ENCODE measurements at regions not wholly inside any gene's neighbourhood (a gene's known extent, or its start where the extent isn't known, plus 50 kb on each side); places are given as distances from the start of the nearest gene placed in this dataset.
"Not testable (repeated sequence)": the region's sequence is repeated elsewhere in the genome, so short reads cannot be mapped to it uniquely, and the experiment has no call there.

GRCh38 chr20:52064931-52065330, 126.6 kb downstream of the ZFP64 start:
- H3K4ac ChIP-seq (ENCODE audit: low read depth in 1 of 2, low read length in 2 of 2): no peak overlapping the region
- H3K14ac ChIP-seq (ENCODE audit: low read length in 2 of 2): no peak overlapping the region
- no peak overlapping the region for H4K91ac ChIP-seq (ENCODE audit: low read length)
- H3K36me3 ChIP-seq (ENCODE audit: control insufficient read depth in 1 of 2, insufficient read depth in 2 of 2, low read depth in 1 of 2, low read length in 2 of 2): no peaks in the 10 kb centered on the region
- H3K23ac ChIP-seq (ENCODE audit: low read length in 2 of 2): no peak overlapping the region
- no peak overlapping the region for H3K4me2 ChIP-seq (ENCODE audit: low read length, poor library complexity, severe bottlenecking)
- no peak overlapping the region for H3K18ac ChIP-seq (ENCODE audit: low read depth in 1 of 2, low read length in 2 of 2)
- WGBS: 100% methylated on average over 1 of the region's 1 CpG
- H3K9ac ChIP-seq (ENCODE audit: low read length): no peak overlapping the region
- H2BK15ac ChIP-seq (ENCODE audit: low read depth, poor library complexity, severe bottlenecking): no peak overlapping the region
- H3K27me3 ChIP-seq (ENCODE audit: control insufficient read depth in 1 of 2, insufficient read depth in 1 of 2, low read length in 2 of 2): no peaks in the 10 kb centered on the region
- no peak overlapping the region for H2BK12ac ChIP-seq (ENCODE audit: low read length in 2 of 2)
- H3K79me1 ChIP-seq (replicated peaks; ENCODE audit: low read length, poor library complexity, severe bottlenecking): peaks cover 1% of the 10 kb centered on the region
- no peak overlapping the region for H2AK5ac ChIP-seq (ENCODE audit: low read length, severe bottlenecking)
- H3K27ac ChIP-seq (ENCODE audit: low read length, poor library complexity, severe bottlenecking): no peak overlapping the region
- no peaks in the 10 kb centered on the region for H3K9me3 ChIP-seq (ENCODE audit: control insufficient read depth, low read length)
- no peak overlapping the region for H2BK120ac ChIP-seq (ENCODE audit: low read depth, low read length)
- no peak for DNase-seq
- H2BK5ac ChIP-seq (ENCODE audit: low read depth, low read length, poor library complexity, severe bottlenecking): no peak overlapping the region
- H4K8ac ChIP-seq (ENCODE audit: low read length): no peak overlapping the region
- peaks cover 3% of the 10 kb centered on the region for H3K4me1 ChIP-seq (ENCODE audit: control insufficient read depth, insufficient read depth, low read depth, low read length)
- no peak overlapping the region for H3K4me3 ChIP-seq (ENCODE audit: insufficient read depth in 1 of 2, low read depth in 1 of 2, low read length in 2 of 2)
- no peak overlapping the region for H2AFZ ChIP-seq (ENCODE audit: low read depth, low read length)

GRCh38 chr20:52062452-52063209, 128.9 kb downstream of the ZFP64 start:
- Histone ChIP-seq H4K91ac (ENCODE audit: low read length) (no peak overlapping the region), H2BK15ac (ENCODE audit: low read depth, poor library complexity, severe bottlenecking) (no peak overlapping the region), H4K8ac (ENCODE audit: low read length) (no peak overlapping the region), H3K79me1 (replicated peaks; ENCODE audit: low read length, poor library complexity, severe bottlenecking) (no peaks in the 10 kb centered on the region), H3K27ac (ENCODE audit: low read length, poor library complexity, severe bottlenecking) (no peak overlapping the region), H2BK120ac (ENCODE audit: low read depth, low read length) (no peak overlapping the region), H3K4me3 (ENCODE audit: insufficient read depth in 1 of 2, low read depth in 1 of 2, low read length in 2 of 2) (no peak overlapping the region), H3K4ac (ENCODE audit: low read depth in 1 of 2, low read length in 2 of 2) (no peak overlapping the region), H3K27me3 (ENCODE audit: control insufficient read depth in 1 of 2, insufficient read depth in 1 of 2, low read length in 2 of 2) (no peaks in the 10 kb centered on the region), H3K4me1 (ENCODE audit: control insufficient read depth, insufficient read depth, low read depth, low read length) (peaks cover 3% of the 10 kb centered on the region), H3K23ac (ENCODE audit: low read length in 2 of 2) (no peak overlapping the region), H3K14ac (ENCODE audit: low read length in 2 of 2) (no peak overlapping the region), H3K9ac (ENCODE audit: low read length) (no peak overlapping the region), H2BK5ac (ENCODE audit: low read depth, low read length, poor library complexity, severe bottlenecking) (no peak overlapping the region), H2AFZ (ENCODE audit: low read depth, low read length) (no peak overlapping the region), H2BK12ac (ENCODE audit: low read length in 2 of 2) (no peak overlapping the region), H3K18ac (ENCODE audit: low read depth in 1 of 2, low read length in 2 of 2) (no peak overlapping the region), H2AK5ac (ENCODE audit: low read length, severe bottlenecking) (no peak overlapping the region), H3K9me3 (ENCODE audit: control insufficient read depth, low read length) (peaks cover 11% of the 10 kb centered on the region), H3K36me3 (ENCODE audit: control insufficient read depth in 1 of 2, insufficient read depth in 2 of 2, low read depth in 1 of 2, low read length in 2 of 2) (no peaks in the 10 kb centered on the region), H3K4me2 (ENCODE audit: low read length, poor library complexity, severe bottlenecking) (no peak overlapping the region)
- DNase-seq: no peak
- 78% methylated on average over 5 of the region's 5 CpGs for WGBS

GRCh38 chr20:52060794-52061714, 130.5 kb downstream of the ZFP64 start:
- no peak overlapping the region for H3K27ac ChIP-seq (ENCODE audit: low read length, poor library complexity, severe bottlenecking)
- H3K4me3 ChIP-seq (ENCODE audit: insufficient read depth in 1 of 2, low read depth in 1 of 2, low read length in 2 of 2): no peak overlapping the region
- peak overlapping the region in 1 of 2 experiments; percentile 20 for H3K14ac ChIP-seq (ENCODE audit: low read length in 2 of 2)
- H3K4me2 ChIP-seq (ENCODE audit: low read length, poor library complexity, severe bottlenecking): no peak overlapping the region
- no peak overlapping the region for H2BK120ac ChIP-seq (ENCODE audit: low read depth, low read length)
- no peak overlapping the region for H2AK5ac ChIP-seq (ENCODE audit: low read length, severe bottlenecking)
- H3K79me1 ChIP-seq (replicated peaks; ENCODE audit: low read length, poor library complexity, severe bottlenecking): no peaks in the 10 kb centered on the region
- H4K91ac ChIP-seq (ENCODE audit: low read length): no peak overlapping the region
- no peak overlapping the region for H3K23ac ChIP-seq (ENCODE audit: low read length in 2 of 2)
- peak overlapping the region in 1 of 2 experiments; percentile 51 for H3K4ac ChIP-seq (ENCODE audit: low read depth in 1 of 2, low read length in 2 of 2)
- DNase-seq: peak; percentile 54
- H3K4me1 ChIP-seq (ENCODE audit: control insufficient read depth, insufficient read depth, low read depth, low read length): peaks cover 3% of the 10 kb centered on the region
- no peak overlapping the region for H3K9ac ChIP-seq (ENCODE audit: low read length)
- H3K9me3 ChIP-seq (ENCODE audit: control insufficient read depth, low read length): peaks cover 25% of the 10 kb centered on the region
- H2BK5ac ChIP-seq (ENCODE audit: low read depth, low read length, poor library complexity, severe bottlenecking): no peak overlapping the region
- WGBS: 42% methylated on average over 10 of the region's 11 CpGs
- peak overlapping the region in 1 of 2 experiments; percentile 63 for H2BK12ac ChIP-seq (ENCODE audit: low read length in 2 of 2)
- H2AFZ ChIP-seq (ENCODE audit: low read depth, low read length): no peak overlapping the region
- peak overlapping the region; percentile 73 for H4K8ac ChIP-seq (ENCODE audit: low read length)
- peak overlapping the region in 1 of 2 experiments; percentile 62 for H3K18ac ChIP-seq (ENCODE audit: low read depth in 1 of 2, low read length in 2 of 2)
- no peak overlapping the region for H2BK15ac ChIP-seq (ENCODE audit: low read depth, poor library complexity, severe bottlenecking)
- H3K36me3 ChIP-seq (ENCODE audit: control insufficient read depth in 1 of 2, insufficient read depth in 2 of 2, low read depth in 1 of 2, low read length in 2 of 2): no peaks in the 10 kb centered on the region
- no peaks in the 10 kb centered on the region for H3K27me3 ChIP-seq (ENCODE audit: control insufficient read depth in 1 of 2, insufficient read depth in 1 of 2, low read length in 2 of 2)

- H3K4me1 ChIP-seq (ENCODE audit: control insufficient read depth, insufficient read depth, low read depth, low read length); H3K79me1 ChIP-seq (replicated peaks; ENCODE audit: low read length, poor library complexity, severe bottlenecking); H3K18ac ChIP-seq (ENCODE audit: low read depth in 1 of 2, low read length in 2 of 2); H3K4me3 ChIP-seq (ENCODE audit: insufficient read depth in 1 of 2, low read depth in 1 of 2, low read length in 2 of 2); H2BK12ac ChIP-seq (ENCODE audit: low read length in 2 of 2); H3K4me2 ChIP-seq (ENCODE audit: low read length, poor library complexity, severe bottlenecking); DNase-seq; H3K4ac ChIP-seq (ENCODE audit: low read depth in 1 of 2, low read length in 2 of 2); H2BK15ac ChIP-seq (ENCODE audit: low read depth, poor library complexity, severe bottlenecking); H4K91ac ChIP-seq (ENCODE audit: low read length); H2AK5ac ChIP-seq (ENCODE audit: low read length, severe bottlenecking); H2BK5ac ChIP-seq (ENCODE audit: low read depth, low read length, poor library complexity, severe bottlenecking); H2BK120ac ChIP-seq (ENCODE audit: low read depth, low read length); H4K8ac ChIP-seq (ENCODE audit: low read length); H3K27ac ChIP-seq (ENCODE audit: low read length, poor library complexity, severe bottlenecking); H3K36me3 ChIP-seq (ENCODE audit: control insufficient read depth in 1 of 2, insufficient read depth in 2 of 2, low read depth in 1 of 2, low read length in 2 of 2); H3K14ac ChIP-seq (ENCODE audit: low read length in 2 of 2); H3K23ac ChIP-seq (ENCODE audit: low read length in 2 of 2); H2AFZ ChIP-seq (ENCODE audit: low read depth, low read length); H3K27me3 ChIP-seq (ENCODE audit: control insufficient read depth in 1 of 2, insufficient read depth in 1 of 2, low read length in 2 of 2); H3K9ac ChIP-seq (ENCODE audit: low read length): not testable (repeated sequence)
- 100% methylated on average over 1 of the region's 3 CpGs for WGBS
- peaks cover 25% of the 10 kb centered on the region for H3K9me3 ChIP-seq (ENCODE audit: control insufficient read depth, low read length)
Measured at GRCh38 chr20:52057133-52057532, 134.4 kb downstream of the ZFP64 start.

Measured in mesenchymal stem cell (in vitro differentiated cells and primary cell).